ENCODE measurements at regions not wholly inside any gene's neighbourhood (a gene's known extent, or its start where the extent isn't known, plus 50 kb on each side); places are given as distances from the start of the nearest gene placed in this dataset.

DNA sequence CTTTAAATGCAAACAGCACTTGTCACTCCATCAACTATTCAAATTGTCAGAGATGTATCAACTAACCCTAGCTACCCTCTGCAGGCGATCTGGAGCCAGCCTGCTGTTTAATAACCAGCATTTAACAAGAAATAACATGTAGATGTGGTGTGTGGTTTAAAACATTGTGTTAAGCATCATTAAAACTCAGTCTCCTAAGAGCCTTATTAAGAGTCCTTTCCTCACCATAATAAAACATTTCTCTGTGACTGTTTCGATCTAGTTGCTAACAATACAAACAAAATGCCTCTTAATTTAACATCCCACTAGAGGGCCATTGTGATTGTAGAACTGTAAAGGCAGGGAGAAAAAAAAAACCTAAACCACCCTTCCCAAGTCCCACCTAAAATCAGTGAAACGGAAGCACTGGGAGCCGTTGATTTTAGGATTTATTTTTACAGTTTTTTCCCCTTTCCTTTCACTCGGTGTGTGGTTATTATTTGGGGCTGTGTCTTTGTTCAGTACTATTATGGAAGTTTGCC, 708.6 kb downstream of the C4orf33 start:
- Histone ChIP-seq H3K79me2 (ENCODE audit: control insufficient read depth, insufficient read depth, low read length, unreplicated experiment) (no peaks in the 10 kb centered on the region), H3K4me3 (ENCODE audit: low read depth, low read length) (no peak overlapping the region), H2AFZ (ENCODE audit: low read length, unreplicated experiment) (no peak overlapping the region), H3K27ac (ENCODE audit: low read depth, low read length) (no peak overlapping the region), H3K27me3 (ENCODE audit: insufficient read depth, low read length) (no peaks in the 10 kb centered on the region), H3K36me3 (ENCODE audit: insufficient read depth, low read length) (no peaks in the 10 kb centered on the region), H3K4me1 (ENCODE audit: control insufficient read depth, insufficient read depth, low read length, unreplicated experiment) (no peaks in the 10 kb centered on the region)

DNA sequence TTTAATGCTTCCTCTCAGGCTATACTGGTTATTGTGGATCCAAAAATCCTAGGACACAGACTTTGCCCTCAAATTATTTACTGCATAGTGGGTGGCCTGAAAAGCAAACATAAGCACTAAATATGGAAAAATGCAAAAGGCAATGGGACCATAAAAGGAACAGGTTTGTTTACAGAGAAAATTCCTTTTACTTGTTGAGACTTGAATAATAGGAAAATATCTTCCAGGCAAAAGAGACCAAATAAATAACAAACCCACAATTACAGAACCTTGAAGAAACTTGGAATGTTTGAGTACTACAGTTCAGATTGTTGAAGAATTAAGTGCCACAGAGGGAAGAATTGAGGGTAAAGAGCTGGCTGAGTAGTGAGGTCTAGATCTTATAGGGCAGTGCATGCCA, 711.0 kb downstream of the C4orf33 start:
- Histone ChIP-seq H3K27me3 (ENCODE audit: insufficient read depth, low read length) (no peaks in the 10 kb centered on the region), H2AFZ (ENCODE audit: low read length, unreplicated experiment) (no peak overlapping the region), H3K4me3 (ENCODE audit: low read depth, low read length) (no peak overlapping the region), H3K79me2 (ENCODE audit: control insufficient read depth, insufficient read depth, low read length, unreplicated experiment) (no peaks in the 10 kb centered on the region), H3K4me1 (ENCODE audit: control insufficient read depth, insufficient read depth, low read length, unreplicated experiment) (no peaks in the 10 kb centered on the region), H3K36me3 (ENCODE audit: insufficient read depth, low read length) (no peaks in the 10 kb centered on the region), H3K27ac (ENCODE audit: low read depth, low read length) (no peak overlapping the region)

DNA sequence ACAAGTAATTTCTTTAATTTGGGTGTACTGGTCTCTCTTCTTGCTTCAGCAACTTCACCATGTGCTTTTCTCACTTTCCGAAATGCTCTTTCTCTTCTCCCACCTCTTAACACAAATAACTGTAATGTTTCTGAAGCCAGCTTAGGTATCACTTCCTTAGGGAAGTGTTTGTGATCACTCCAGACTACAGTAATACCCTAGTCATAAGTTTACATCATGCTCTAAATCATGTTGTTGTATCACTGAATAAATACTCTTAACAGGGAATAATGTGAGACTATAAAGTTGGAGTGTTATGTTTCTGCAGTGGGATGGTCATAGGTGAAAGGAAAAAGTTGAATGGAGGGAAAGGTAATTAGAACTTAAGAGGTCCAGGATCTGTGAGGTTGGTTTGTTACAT, 712.3 kb downstream of the C4orf33 start:
- Histone ChIP-seq H3K4me3 (ENCODE audit: low read depth, low read length) (no peak overlapping the region), H3K79me2 (ENCODE audit: control insufficient read depth, insufficient read depth, low read length, unreplicated experiment) (no peaks in the 10 kb centered on the region), H3K36me3 (ENCODE audit: insufficient read depth, low read length) (no peaks in the 10 kb centered on the region), H3K27me3 (ENCODE audit: insufficient read depth, low read length) (no peaks in the 10 kb centered on the region), H3K27ac (ENCODE audit: low read depth, low read length) (no peak overlapping the region), H2AFZ (ENCODE audit: low read length, unreplicated experiment) (no peak overlapping the region), H3K4me1 (ENCODE audit: control insufficient read depth, insufficient read depth, low read length, unreplicated experiment) (no peaks in the 10 kb centered on the region)

DNA sequence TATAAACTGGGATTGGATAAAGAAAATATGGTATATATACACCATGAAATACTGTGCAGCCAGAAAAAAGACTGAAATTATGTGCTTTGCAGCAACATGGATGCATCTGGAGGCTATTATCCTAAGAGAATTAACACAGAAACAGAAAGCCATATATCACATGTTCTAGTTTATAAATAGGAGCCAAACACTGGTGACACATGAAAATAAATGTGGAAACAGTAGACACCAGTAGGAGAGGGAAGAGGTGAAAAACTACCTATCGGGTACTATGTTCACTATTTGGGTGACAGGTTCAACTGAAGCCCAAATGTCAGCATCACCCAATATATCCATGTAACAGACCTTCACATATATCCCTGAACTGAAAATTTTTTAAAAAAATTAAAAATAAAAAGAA, 725.1 kb downstream of the C4orf33 start:
- no peak overlapping the region for H3K27ac ChIP-seq (ENCODE audit: low read depth, low read length)
- H3K36me3 ChIP-seq (ENCODE audit: insufficient read depth, low read length): no peaks in the 10 kb centered on the region
- no peaks in the 10 kb centered on the region for H3K27me3 ChIP-seq (ENCODE audit: insufficient read depth, low read length)
- no peak overlapping the region for H2AFZ ChIP-seq (ENCODE audit: low read length, unreplicated experiment)
- H3K4me3 ChIP-seq (ENCODE audit: low read depth, low read length): no peak overlapping the region
- no peaks in the 10 kb centered on the region for H3K79me2 ChIP-seq (ENCODE audit: control insufficient read depth, insufficient read depth, low read length, unreplicated experiment)
- H3K4me1 ChIP-seq (ENCODE audit: control insufficient read depth, insufficient read depth, low read length, unreplicated experiment): no peaks in the 10 kb centered on the region

DNA sequence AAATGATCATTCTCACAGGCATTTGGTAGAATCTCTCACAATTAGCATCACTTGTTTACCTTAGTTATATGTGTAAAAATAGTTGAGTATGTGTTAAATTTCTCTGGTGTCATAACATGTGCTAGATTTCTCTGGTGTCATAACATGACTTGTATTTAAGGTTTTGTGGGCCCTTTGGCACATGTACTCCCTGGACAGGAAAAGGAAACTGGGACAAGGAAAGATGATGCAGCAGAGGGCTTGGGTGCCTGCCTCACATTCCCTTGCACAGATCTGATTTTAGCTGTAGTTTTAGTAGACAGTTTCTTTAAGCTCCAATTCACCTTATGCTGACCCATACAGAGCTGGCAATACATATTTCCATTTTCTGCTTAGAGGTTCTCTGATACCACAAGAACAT, 726.0 kb downstream of the C4orf33 start:
- H3K4me1 ChIP-seq (ENCODE audit: control insufficient read depth, insufficient read depth, low read length, unreplicated experiment): no peaks in the 10 kb centered on the region
- H2AFZ ChIP-seq (ENCODE audit: low read length, unreplicated experiment): no peak overlapping the region
- no peaks in the 10 kb centered on the region for H3K36me3 ChIP-seq (ENCODE audit: insufficient read depth, low read length)
- H3K79me2 ChIP-seq (ENCODE audit: control insufficient read depth, insufficient read depth, low read length, unreplicated experiment): no peaks in the 10 kb centered on the region
- no peak overlapping the region; the same call in 1 of the 2 replicates for H3K27ac ChIP-seq (ENCODE audit: low read depth, low read length)
- no peaks in the 10 kb centered on the region for H3K27me3 ChIP-seq (ENCODE audit: insufficient read depth, low read length)
- no peak overlapping the region for H3K4me3 ChIP-seq (ENCODE audit: low read depth, low read length)

DNA sequence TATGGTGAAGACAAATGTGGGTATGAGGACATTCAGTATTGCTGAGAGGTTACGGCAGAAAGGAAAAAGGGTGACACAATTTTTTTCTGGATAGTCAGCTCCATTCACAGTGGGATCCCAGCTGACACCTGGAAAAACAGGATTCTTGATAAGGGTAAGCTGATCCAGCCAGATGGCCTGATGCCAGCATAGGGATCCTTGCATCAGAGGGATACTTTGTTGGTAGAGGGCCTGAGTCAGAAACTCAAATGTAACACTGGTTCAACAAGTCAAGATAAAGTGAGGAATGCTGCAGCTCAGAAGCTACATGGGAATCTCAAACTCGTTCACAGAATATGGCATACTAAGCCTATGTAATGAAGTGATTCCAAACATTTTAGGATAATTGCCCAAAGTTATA, 726.7 kb downstream of the C4orf33 start:
- H3K4me1 ChIP-seq (ENCODE audit: control insufficient read depth, insufficient read depth, low read length, unreplicated experiment): no peaks in the 10 kb centered on the region
- H2AFZ ChIP-seq (ENCODE audit: low read length, unreplicated experiment): no peak overlapping the region

DNA sequence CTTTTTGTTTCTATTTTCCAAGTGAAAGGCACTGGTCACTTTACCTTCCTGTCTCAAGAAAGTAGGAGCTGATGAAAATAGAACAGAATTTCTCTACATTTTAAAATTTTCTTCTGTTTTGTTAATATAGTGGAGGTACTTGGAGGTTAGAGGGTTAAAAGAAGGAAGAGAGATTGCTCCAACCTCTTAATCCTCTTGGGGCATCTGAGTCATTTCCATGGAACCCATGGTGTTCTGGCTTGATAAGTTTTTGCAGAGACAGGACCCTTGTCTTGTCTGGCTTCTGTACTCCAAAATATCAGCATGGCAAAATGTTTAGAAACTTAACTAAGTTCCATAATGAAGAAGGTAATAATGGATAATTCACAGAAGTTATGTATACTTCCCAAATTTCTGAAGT, 727.2 kb downstream of the C4orf33 start:
- H3K27me3 ChIP-seq (ENCODE audit: insufficient read depth, low read length): no peaks in the 10 kb centered on the region
- no peaks in the 10 kb centered on the region for H3K79me2 ChIP-seq (ENCODE audit: control insufficient read depth, insufficient read depth, low read length, unreplicated experiment)
- H3K36me3 ChIP-seq (ENCODE audit: insufficient read depth, low read length): no peaks in the 10 kb centered on the region
- H2AFZ ChIP-seq (ENCODE audit: low read length, unreplicated experiment): no peak overlapping the region
- no peak overlapping the region for H3K4me3 ChIP-seq (ENCODE audit: low read depth, low read length)
- 0 out of 2 replicates have a peak overlapping the region, but pooled peaks have one; percentile 32 for H3K27ac ChIP-seq (ENCODE audit: low read depth, low read length)
- no peaks in the 10 kb centered on the region for H3K4me1 ChIP-seq (ENCODE audit: control insufficient read depth, insufficient read depth, low read length, unreplicated experiment)

More for the DNA sequence above, 726.7 kb downstream of the C4orf33 start:
- Histone ChIP-seq H3K27me3 (ENCODE audit: insufficient read depth, low read length) (no peaks in the 10 kb centered on the region), H3K79me2 (ENCODE audit: control insufficient read depth, insufficient read depth, low read length, unreplicated experiment) (no peaks in the 10 kb centered on the region), H3K27ac (ENCODE audit: low read depth, low read length) (0 out of 2 replicates have a peak overlapping the region, but pooled peaks have one; percentile 32), H3K4me3 (ENCODE audit: low read depth, low read length) (no peak overlapping the region), H3K36me3 (ENCODE audit: insufficient read depth, low read length) (no peaks in the 10 kb centered on the region)

DNA sequence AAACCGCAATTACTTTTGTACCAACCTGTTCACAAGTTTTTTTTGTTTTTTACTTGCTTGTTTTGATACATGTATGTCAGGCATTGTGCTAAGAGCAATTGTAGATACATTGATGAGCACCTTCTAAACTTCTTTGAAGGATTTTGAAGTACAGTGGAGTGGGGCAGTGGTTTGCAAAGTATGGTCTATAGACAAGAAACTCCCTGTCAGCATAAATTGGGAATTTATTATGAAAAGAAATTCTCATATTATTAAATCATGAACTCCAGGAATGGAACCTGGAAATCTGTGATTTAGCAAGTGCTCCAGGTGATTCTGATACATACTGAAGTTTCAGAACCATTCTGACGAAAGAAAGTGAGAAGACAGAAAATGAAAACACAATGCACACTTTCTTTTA, 733.4 kb downstream of the C4orf33 start:
- Histone ChIP-seq H3K4me3 (ENCODE audit: low read depth, low read length) (no peak overlapping the region), H3K4me1 (ENCODE audit: control insufficient read depth, insufficient read depth, low read length, unreplicated experiment) (no peaks in the 10 kb centered on the region), H2AFZ (ENCODE audit: low read length, unreplicated experiment) (no peak overlapping the region), H3K36me3 (ENCODE audit: insufficient read depth, low read length) (no peaks in the 10 kb centered on the region), H3K27ac (ENCODE audit: low read depth, low read length) (no peak overlapping the region), H3K79me2 (ENCODE audit: control insufficient read depth, insufficient read depth, low read length, unreplicated experiment) (no peaks in the 10 kb centered on the region), H3K27me3 (ENCODE audit: insufficient read depth, low read length) (no peaks in the 10 kb centered on the region)

DNA sequence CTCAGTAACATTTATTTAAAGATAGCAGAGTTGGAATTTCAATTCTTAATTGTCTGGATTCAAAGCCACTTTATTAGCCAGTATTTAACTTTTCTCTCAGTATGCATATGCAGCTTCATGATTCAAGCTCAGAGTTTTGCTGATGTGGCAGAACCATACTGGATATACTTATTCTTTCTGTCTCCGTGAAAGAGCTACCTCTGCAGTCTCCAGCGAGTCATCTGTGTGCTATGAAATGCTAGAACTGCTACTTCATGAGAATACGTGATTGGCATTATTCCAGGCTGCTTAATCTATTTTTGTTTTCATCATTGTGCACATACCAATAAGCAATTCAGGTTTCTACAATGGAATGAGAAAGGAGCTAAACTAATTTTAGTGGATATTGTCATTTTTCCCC, 743.7 kb downstream of the C4orf33 start:
- H3K27ac ChIP-seq (ENCODE audit: low read depth, low read length): no peak overlapping the region

DNA sequence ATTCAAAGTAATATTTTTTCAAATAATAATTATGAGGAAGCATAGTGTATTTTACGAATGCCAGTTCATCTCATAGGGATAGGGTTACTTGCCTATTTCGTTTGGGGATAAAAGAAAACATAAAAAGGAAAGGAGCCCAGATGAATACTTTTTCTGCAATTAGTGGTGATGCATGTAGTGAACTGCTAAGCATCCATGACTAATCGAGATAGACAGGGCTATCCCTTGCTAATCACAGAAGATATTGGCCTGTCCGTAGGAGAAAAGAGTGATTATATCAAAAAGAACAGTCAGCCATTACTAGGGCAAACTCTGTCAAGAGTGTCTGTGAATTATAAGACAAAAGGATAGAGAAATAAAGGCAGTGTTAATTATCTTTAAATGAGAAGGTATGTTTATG, 746.1 kb downstream of the C4orf33 start:
- Histone ChIP-seq H3K36me3 (ENCODE audit: insufficient read depth, low read length) (no peaks in the 10 kb centered on the region), H3K79me2 (ENCODE audit: control insufficient read depth, insufficient read depth, low read length, unreplicated experiment) (no peaks in the 10 kb centered on the region), H3K4me3 (ENCODE audit: low read depth, low read length) (no peak overlapping the region), H2AFZ (ENCODE audit: low read length, unreplicated experiment) (no peak overlapping the region), H3K27ac (ENCODE audit: low read depth, low read length) (no peak overlapping the region), H3K27me3 (ENCODE audit: insufficient read depth, low read length) (no peaks in the 10 kb centered on the region; the same call in 1 of the 2 replicates), H3K4me1 (ENCODE audit: control insufficient read depth, insufficient read depth, low read length, unreplicated experiment) (no peaks in the 10 kb centered on the region)

More for the DNA sequence above, 743.7 kb downstream of the C4orf33 start:
- H3K27me3 ChIP-seq (ENCODE audit: insufficient read depth, low read length): no peaks in the 10 kb centered on the region
- no peak overlapping the region for H2AFZ ChIP-seq (ENCODE audit: low read length, unreplicated experiment)
- H3K4me3 ChIP-seq (ENCODE audit: low read depth, low read length): no peak overlapping the region
- no peaks in the 10 kb centered on the region for H3K4me1 ChIP-seq (ENCODE audit: control insufficient read depth, insufficient read depth, low read length, unreplicated experiment)
- no peaks in the 10 kb centered on the region for H3K79me2 ChIP-seq (ENCODE audit: control insufficient read depth, insufficient read depth, low read length, unreplicated experiment)
- H3K36me3 ChIP-seq (ENCODE audit: insufficient read depth, low read length): no peaks in the 10 kb centered on the region

DNA sequence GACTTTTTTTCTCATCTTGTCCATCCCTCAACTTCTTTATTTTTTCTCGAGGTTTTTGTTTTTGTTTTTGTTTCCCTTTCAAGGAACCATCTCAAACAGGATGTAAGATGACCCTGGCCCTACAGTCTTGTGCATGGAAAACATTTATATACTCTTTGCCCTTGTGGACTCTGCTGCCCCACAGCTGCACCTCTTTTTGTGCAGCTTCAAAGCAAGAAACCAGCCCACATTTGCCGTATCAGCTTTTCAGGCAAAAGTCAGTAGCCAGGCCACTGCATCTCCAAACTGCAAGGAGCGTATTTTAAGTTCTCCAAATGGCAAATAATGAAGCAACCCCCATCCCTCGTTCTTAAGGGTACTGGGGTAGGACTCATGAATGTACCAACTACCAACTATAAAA, 756.5 kb downstream of the C4orf33 start:
- Histone ChIP-seq H3K4me1 (ENCODE audit: control insufficient read depth, insufficient read depth, low read length, unreplicated experiment) (no peaks in the 10 kb centered on the region), H2AFZ (ENCODE audit: low read length, unreplicated experiment) (no peak overlapping the region), H3K27ac (ENCODE audit: low read depth, low read length) (no peak overlapping the region)

More for the DNA sequence above, 756.5 kb downstream of the C4orf33 start:
- H3K36me3 ChIP-seq (ENCODE audit: insufficient read depth, low read length): no peaks in the 10 kb centered on the region
- H3K4me3 ChIP-seq (ENCODE audit: low read depth, low read length): no peak overlapping the region
- H3K79me2 ChIP-seq (ENCODE audit: control insufficient read depth, insufficient read depth, low read length, unreplicated experiment): no peaks in the 10 kb centered on the region
- no peaks in the 10 kb centered on the region for H3K27me3 ChIP-seq (ENCODE audit: insufficient read depth, low read length)

All from ACC112 (cell line).